Ovary (tissue), 7 donors: ENCODE measurements at regions not wholly inside any gene's neighbourhood (a gene's known extent, or its start where the extent isn't known, plus 50 kb on each side); places are given as distances from the start of the nearest gene placed in this dataset.

Source experiments
- DNase-seq, 5 donors: peaks; one replicate each; pipeline ENCODE4 v3.0.0-alpha.2; 2019 to 2020
- H3K27ac ChIP-seq, 2 donors: fragments of 200-600 bp; one replicate each; pipeline versions ENCODE4 v1.5.1 to v1.8.0; 2019 to 2022
- H3K27me3 ChIP-seq: fragments of 200-600 bp; one replicate; pipeline ENCODE4 v1.8.0; 2022
- H3K36me3 ChIP-seq: fragments of 200-600 bp; sonication (generic); one replicate; pipeline ENCODE4 v1.5.1; 2019
- H3K4me1 ChIP-seq: one replicate; pipeline ENCODE4 v1.8.1; 2013; ENCODE audit warnings: mild to moderate bottlenecking, moderate library complexity; ENCODE audit not compliant: insufficient read depth
- H3K4me3 ChIP-seq: fragments of 200-600 bp; sonication (generic); one replicate; pipeline ENCODE4 v1.5.1; 2017
- H3K9me3 ChIP-seq, 2 donors: fragments of 200-600 bp in 1 of 2; sonication (generic) in 1 of 2; one replicate each; pipeline versions ENCODE4 v1.5.1 to v1.8.1; 2013 to 2019; ENCODE audit warnings: mild to moderate bottlenecking in 1 of 2, moderate library complexity in 1 of 2
- EP300 ChIP-seq: sonication (generic); formaldehyde crosslinking; IDR thresholded peaks from one replicate; pipeline ENCODE4 v1.6.1; 2017; ENCODE audit warnings: antibody characterized with exemption
- POLR2A ChIP-seq: fragments of 450-650 bp; IDR thresholded peaks from one replicate; pipeline ENCODE4 v1.6.1; 2017; ENCODE audit warnings: antibody characterized with exemption, mild to moderate bottlenecking, moderate library complexity
- WGBS, 3 donors: extraction: QIAGEN DNeasy Blood & Tissue Kit in 1 of 3; methylation state at CpG; one replicate each; pipeline versions ENCODE4 v1.1.5 to v1.1.7; 2013 to 2017; 5-methylcytosine and 5-hydroxymethylcytosine counted together
- intact Hi-C, 4 donors: fragments of 100-400 bp; cut with DNase I; formaldehyde crosslinking; loops; one replicate each; pipeline versions ENCODE4 v1.11.0 to v1.15.1; 2022 to 2023
- TF ChIP-seq, protein P1 (sequence below), 3 donors: fragments of 450-650 bp in 2 of 3; fragments of 200-600 bp in 1 of 3; IDR thresholded peaks; one replicate each; pipeline versions ENCODE4 v1.5.1 to v1.8.0; 2016 to 2022; ENCODE audit warnings: antibody characterized with exemption in 3 of 3, mild to moderate bottlenecking in 1 of 3
- donor health status: DM: no; HTN: no; CAD: no; lungs with moderate emphysema.
- donor health status: DM: no; HTN: no; CAD: no.
- donor health status: Bipolar disorder and iron deficiency.
- donor health status: DM: no; HTN: no; CAD: no.
- donor health status: DM: yes; HTN: yes; CAD: no.

DNA sequence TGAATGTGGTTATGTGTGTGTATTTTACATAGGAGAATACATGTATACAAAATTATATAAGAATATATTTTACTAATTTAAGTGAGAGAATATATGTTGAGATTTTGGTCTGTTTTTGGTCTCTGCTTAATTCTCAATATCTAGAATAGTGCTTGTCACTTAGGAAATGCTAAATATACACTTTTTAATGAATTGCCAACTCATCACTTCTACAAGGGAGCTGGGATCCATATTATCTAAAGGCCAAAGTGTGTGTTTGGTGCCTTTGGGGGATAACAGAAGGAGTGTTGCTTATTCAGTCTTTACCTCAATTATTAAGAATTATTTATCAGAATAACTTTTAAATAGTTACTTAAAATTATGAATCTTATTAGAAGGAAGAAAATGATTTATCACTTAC lies 1304.8 kb downstream of the HACE1 start:
- no peak for TF ChIP-seq POLR2A
- no peak for TF ChIP-seq EP300
- TF ChIP-seq, protein P1, sequence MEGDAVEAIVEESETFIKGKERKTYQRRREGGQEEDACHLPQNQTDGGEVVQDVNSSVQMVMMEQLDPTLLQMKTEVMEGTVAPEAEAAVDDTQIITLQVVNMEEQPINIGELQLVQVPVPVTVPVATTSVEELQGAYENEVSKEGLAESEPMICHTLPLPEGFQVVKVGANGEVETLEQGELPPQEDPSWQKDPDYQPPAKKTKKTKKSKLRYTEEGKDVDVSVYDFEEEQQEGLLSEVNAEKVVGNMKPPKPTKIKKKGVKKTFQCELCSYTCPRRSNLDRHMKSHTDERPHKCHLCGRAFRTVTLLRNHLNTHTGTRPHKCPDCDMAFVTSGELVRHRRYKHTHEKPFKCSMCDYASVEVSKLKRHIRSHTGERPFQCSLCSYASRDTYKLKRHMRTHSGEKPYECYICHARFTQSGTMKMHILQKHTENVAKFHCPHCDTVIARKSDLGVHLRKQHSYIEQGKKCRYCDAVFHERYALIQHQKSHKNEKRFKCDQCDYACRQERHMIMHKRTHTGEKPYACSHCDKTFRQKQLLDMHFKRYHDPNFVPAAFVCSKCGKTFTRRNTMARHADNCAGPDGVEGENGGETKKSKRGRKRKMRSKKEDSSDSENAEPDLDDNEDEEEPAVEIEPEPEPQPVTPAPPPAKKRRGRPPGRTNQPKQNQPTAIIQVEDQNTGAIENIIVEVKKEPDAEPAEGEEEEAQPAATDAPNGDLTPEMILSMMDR (IDR thresholded peaks at IDR 0.05): no peak

DNA sequence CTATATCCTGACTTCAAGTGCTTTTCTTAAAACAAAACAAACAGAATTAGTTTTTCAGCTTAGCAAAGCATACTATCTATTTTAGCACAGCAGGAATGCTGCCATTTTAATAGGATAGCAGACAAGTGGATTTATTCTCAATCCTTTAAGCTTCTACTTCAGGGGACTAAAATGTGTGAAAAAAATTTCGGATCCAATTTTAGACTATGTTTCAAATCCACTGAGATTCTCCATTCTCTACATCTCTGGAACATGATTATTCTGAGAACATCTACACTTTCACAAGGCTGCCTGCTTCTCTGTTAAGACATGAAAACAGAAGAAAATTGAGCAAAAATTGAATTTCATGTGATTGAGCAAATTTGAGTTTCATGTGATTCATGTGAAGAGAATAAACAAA lies 1321.3 kb downstream of the HACE1 start:
- WGBS, 3 donors: 70 to 85% (median 73%) methylated on average over 1 of the region's 1 CpG
- H3K4me1 ChIP-seq: no peaks in the 10 kb centered on the region

More for the DNA sequence above, 1304.8 kb downstream of the HACE1 start:
- no peak overlapping the region for H3K27ac ChIP-seq
- intact Hi-C loops: no loop called here
- H3K9me3 ChIP-seq: no peaks in the 10 kb centered on the region
- DNase-seq: no peak
- H3K4me3 ChIP-seq: no peak overlapping the region
- no peaks in the 10 kb centered on the region for H3K27me3 ChIP-seq
- H3K36me3 ChIP-seq: no peaks in the 10 kb centered on the region
- no peaks in the 10 kb centered on the region for H3K4me1 ChIP-seq

DNA sequence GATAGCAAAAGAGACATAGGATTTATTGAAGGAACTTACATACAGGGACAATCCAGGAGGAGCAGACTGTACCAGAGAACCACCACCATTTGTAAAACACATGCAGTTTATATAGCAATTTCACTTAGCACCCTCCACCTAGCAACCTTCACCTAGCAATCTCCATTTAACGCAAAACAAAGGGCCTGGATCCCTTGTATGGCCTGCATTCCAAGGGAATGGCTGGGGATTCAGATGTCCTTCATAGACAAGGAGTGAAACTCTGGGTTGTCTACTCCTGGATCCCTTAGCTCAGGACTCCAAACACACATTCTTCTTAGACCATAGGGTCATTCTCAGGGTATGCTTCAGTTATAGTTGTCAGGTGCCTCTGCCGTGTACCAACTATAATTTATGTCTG lies 1324.9 kb downstream of the HACE1 start:
- no peaks in the 10 kb centered on the region for H3K27me3 ChIP-seq
- H3K9me3 ChIP-seq: no peaks in the 10 kb centered on the region
- DNase-seq: no peak
- no peak overlapping the region for H3K27ac ChIP-seq
- 49 to 52% (median 50%) methylated on average over 2 of the region's 2 CpGs for WGBS, 3 donors
- no peak overlapping the region for H3K4me3 ChIP-seq
- no peaks in the 10 kb centered on the region for H3K4me1 ChIP-seq
- TF ChIP-seq, protein P1 (IDR thresholded peaks at IDR 0.05): no peak
- no peak for TF ChIP-seq POLR2A
- no peak for TF ChIP-seq EP300
- intact Hi-C loops: no loop called here
- no peaks in the 10 kb centered on the region for H3K36me3 ChIP-seq

More for the DNA sequence above, 1321.3 kb downstream of the HACE1 start:
- Histone ChIP-seq H3K9me3 (no peaks in the 10 kb centered on the region), H3K4me3 (no peak overlapping the region), H3K27ac (no peak overlapping the region), H3K27me3 (no peaks in the 10 kb centered on the region), H3K36me3 (no peaks in the 10 kb centered on the region)
- TF ChIP-seq POLR2A (no peak), EP300 (no peak)
- TF ChIP-seq, protein P1 (IDR thresholded peaks at IDR 0.05): no peak
- intact Hi-C loops: no loop called here
- no peak for DNase-seq

DNA sequence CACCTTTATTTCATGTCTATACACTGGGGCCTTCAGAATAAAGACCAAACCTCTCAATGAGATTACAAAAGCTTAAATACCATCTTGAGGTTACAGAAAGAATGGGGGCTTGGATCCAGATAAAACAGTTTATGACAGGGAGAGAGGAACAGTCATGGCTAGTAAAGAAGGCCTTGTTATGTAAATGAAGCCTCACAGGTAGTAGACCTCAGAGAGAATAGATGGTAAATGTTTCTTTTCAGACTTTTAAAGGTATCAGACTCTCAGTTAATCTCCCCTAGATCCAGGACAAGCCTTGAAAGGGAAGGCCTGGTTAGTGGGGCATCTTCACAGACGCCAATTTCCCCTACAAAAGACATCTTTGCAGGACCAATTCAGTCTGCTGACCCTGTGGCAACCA lies 1325.6 kb downstream of the HACE1 start:
- no peaks in the 10 kb centered on the region for H3K4me1 ChIP-seq
- WGBS, 3 donors: 67 to 75% (median 74%) methylated on average over 1 of the region's 1 CpG
- TF ChIP-seq, protein P1 (IDR thresholded peaks at IDR 0.05): no peak
- TF ChIP-seq EP300: no peak
- TF ChIP-seq POLR2A: no peak
- no peak overlapping the region for H3K27ac ChIP-seq
- no peaks in the 10 kb centered on the region for H3K36me3 ChIP-seq
- H3K27me3 ChIP-seq: no peaks in the 10 kb centered on the region
- no peak for DNase-seq
- H3K9me3 ChIP-seq: no peaks in the 10 kb centered on the region
- no peak overlapping the region for H3K4me3 ChIP-seq
- intact Hi-C loops: no loop called here

DNA sequence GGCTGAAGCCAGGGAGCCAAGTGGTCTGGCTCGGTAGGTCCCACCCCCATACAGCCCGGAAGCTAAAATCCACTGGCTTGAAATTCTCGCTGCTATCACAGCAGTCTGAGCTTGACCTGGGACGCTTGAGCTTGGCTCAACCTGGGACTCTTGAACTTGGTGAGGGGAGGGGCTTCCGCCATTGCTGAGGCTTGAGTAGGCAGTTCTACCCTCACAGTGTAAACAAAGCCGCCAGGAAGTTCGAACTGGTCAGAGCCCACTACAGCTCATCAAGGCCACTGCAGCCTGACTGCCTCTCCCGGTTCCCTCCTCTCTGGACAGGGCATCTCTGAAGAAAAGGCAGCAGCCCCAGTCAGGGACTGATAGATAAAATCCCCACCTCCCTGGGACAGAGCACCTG lies 1337.7 kb downstream of the HACE1 start:
- no peaks in the 10 kb centered on the region for H3K4me1 ChIP-seq
- WGBS, 3 donors: 76 to 87% (median 86%) methylated on average over 8 of the region's 8 CpGs

More for the DNA sequence above, 1337.7 kb downstream of the HACE1 start:
- H3K4me3 ChIP-seq: no peak overlapping the region
- no peaks in the 10 kb centered on the region for H3K27me3 ChIP-seq
- DNase-seq: no peak
- no peaks in the 10 kb centered on the region for H3K36me3 ChIP-seq
- intact Hi-C loops: no loop called here
- H3K9me3 ChIP-seq: no peaks in the 10 kb centered on the region
- TF ChIP-seq, protein P1 (IDR thresholded peaks at IDR 0.05): no peak
- no peak for TF ChIP-seq EP300
- TF ChIP-seq POLR2A: no peak
- no peak overlapping the region for H3K27ac ChIP-seq
